Globus pallidus (tissue), 1 donor: ENCODE measurements at regions not wholly inside any gene's neighbourhood (a gene's known extent, or its start where the extent isn't known, plus 50 kb on each side); places are given as distances from the start of the nearest gene placed in this dataset.

ENCODE experiments used
- DNase-seq: peaks from one replicate; pipeline ENCODE4 v3.0.0-alpha.2; 2015; ENCODE audit warnings: low spot score

- DNase-seq, result no peak
Observed at GRCh38 chr17:79470754-79471153, 140.1 kb downstream of the RBFOX3 start.

- no peak for DNase-seq
Observed at GRCh38 chr17:79469646-79470045, 141.2 kb downstream of the RBFOX3 start.

- DNase-seq, result no peak
Observed at GRCh38 chr17:79468183-79468944, 142.5 kb downstream of the RBFOX3 start.

DNA sequence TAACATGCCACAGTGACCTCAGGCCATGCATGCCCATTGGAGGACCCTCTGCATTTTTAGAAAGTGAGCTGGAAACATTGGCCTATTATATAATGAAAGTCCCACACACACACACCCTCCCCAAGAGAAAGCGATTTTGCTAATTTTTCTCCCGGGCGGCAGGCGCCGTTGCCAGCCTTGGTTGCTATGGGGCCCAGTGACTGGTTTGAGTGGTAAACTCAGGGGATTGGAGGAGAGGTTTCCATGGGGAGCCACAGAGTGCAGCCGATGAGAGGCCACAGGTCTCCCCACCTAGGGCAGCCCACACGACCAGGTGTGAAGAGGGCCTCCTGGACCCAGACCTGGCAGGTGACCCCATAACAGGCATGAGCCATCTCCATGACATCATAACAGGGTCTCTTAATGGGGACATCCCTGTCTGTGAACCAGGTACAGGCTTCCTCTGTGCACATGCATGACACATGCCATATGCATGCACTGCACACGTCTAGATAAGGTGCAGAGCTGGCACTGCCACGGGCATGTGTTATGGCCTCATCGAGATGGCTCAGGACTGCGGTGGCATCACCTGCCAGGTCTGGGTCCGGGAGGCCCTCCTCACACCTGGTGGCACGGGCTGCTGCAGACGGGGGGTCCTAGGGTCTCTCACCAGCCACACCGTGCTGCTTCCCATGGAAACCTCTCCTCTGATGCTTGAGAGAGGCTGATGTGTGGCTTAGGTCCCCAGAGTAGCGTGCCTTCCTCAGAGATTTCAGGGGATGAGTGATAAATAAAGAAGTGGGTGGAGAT lies 144.1 kb downstream of the RBFOX3 start:
- no peak for DNase-seq

DNA sequence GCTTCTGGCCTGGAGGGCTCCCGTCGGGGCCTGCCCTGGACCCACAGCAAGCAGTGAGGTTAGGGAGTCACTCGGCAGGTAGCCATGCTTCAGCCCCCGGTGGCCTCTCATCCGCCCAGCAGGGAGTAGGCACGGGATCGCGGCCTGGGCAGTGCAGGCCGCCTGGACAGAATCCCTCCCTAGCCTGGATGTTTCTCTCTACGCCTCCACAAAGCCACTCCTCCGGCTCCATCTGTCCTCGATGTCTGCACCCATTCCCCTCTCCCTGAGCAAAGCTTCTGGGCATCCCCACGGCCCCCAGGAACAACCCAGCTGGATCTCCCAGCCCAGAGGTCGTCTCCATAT lies 145.2 kb downstream of the RBFOX3 start:
- DNase-seq, result no peak

- no peak for DNase-seq
Observed at GRCh38 chr17:79465011-79465680, 145.7 kb downstream of the RBFOX3 start.

DNA sequence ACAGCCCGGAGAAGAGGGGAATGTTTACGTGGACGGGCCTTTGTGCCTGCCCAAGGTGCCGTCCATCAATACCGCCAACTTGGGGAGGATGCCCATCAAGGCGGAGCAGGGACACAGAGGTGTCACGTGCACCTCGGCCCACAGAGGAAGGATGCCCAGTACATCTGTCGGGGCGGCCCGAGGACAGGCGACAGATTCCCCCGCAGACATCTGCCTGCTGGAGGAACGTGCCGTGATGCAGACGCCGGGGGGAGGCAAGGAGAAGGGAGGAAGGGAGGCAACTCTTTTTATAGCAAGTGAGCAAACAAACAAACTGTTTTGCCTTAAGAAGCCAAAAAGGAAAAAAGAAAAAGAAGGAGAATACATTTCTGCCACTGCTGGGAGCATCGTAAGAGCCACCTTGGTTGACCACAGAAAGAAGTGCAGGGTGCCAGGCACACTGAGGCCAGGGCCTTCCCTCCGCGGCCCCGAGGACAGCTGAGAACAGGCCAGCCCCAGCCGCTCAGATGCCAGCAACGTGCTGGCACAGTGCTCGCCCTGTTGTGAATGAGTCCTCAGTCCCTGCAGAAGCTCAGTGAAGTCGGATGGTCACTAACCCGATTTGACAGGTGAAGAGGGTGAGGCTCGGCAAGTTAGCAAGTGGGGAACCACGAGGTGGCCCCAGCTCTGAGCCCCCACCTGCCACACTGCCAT lies 146.4 kb downstream of the RBFOX3 start:
- no peak for DNase-seq

GRCh38 chr17:79463421-79464317 lies 147.2 kb downstream of the RBFOX3 start:
- DNase-seq, result no peak

DNA sequence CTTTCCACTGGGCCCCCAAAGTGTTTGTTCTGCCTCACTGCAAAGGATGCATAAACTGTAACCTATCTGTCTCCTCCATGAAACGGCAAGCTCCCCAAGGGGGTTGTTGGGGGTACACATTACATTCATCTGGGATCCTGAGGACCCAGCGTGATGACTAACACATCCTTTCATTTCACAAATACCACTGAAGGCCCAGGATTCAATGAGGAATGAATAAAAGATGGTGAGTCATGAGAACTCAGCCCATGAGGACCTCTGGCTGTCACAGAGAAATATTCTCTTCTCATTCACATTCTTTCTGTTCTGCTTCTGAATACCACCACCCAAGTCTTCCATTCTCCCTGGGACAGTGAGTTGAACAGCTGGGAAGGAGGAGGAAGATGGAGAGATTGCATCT lies 149.8 kb downstream of the RBFOX3 start:
- no peak for DNase-seq

DNA sequence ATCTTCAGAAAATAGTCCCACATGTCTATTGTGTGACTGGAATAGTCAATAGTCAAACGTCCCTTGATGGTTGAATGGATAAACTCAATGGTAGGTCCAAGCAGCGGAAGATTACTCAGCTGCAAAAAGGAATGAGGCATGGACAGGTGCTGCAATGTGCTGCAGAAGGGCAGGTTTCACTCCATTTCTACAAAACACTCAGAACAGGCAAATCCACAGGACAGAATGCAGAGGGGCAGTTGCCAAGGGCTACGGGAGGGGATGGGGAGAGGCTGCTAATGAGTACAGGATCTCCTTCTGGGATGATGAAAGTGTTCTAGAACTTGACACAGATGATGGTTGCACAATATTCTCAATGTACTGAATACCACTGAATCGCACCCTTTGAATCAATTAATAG lies 151.0 kb downstream of the RBFOX3 start:
- DNase-seq, result no peak

- no peak for DNase-seq
Observed at GRCh38 chr17:79459003-79459655, 151.7 kb downstream of the RBFOX3 start.

- DNase-seq, result no peak
Observed at GRCh38 chr17:79458356-79458755, 152.5 kb downstream of the RBFOX3 start.

- DNase-seq, result no peak
Observed at GRCh38 chr17:79457889-79458288, 153.0 kb downstream of the RBFOX3 start.

- DNase-seq, result no peak
Observed at GRCh38 chr17:79457376-79457775, 153.5 kb downstream of the RBFOX3 start.

GRCh38 chr17:79455636-79456035 lies 155.2 kb downstream of the RBFOX3 start:
- DNase-seq, result no peak

GRCh38 chr17:79454826-79455225 lies 156.0 kb downstream of the RBFOX3 start:
- DNase-seq, result no peak

GRCh38 chr17:79453481-79453880 lies 157.4 kb downstream of the RBFOX3 start:
- no peak for DNase-seq

- no peak for DNase-seq
Observed at GRCh38 chr17:79452706-79453105, 158.1 kb downstream of the RBFOX3 start.

DNA sequence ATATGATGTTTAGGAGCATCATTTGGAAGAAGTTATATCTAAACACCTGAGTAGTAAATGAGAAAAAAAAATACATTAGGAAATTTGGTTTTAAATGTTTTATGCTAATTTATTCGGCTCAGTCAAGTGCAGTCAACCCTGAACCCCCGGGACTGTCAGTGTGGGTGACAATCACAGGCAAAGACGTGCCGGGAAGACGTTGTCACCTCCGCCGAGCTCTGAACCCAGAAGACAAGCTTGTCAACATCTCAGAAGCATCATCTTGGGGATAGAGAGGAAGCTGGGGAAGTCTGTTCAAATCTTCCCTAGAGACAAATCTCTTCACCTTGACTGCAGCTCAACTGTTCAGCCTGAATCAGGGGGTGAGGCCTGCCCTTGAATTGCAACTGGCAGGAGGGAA lies 159.7 kb downstream of the RBFOX3 start:
- no peak for DNase-seq

DNA sequence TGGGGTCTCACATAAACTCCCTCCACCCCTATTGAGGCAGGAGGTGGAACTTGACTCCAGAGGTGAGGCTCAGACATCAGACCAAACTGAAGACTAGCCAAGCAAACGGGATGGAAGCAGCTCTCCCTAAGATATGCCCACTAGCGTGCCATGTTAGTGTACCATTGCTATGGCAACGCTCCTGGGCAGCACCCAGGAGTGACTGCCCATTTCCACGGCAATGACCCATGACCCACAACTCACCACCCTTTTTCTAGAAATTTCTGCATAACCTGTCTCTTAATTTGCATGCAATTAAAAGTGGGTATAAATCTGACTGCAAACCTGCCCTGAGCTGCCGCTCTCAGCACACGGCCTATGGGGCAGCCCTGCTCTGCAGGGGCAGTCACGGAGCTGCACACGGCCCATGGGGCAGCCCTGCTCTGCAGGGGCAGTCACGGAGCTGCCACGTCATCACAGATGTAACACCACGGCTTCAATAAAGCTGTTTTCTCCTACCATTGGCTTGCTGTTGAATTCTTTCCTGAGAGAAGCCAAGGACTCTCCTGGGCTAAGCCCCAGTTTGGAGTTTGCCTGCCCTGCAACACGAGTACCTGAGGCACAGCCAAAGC lies 164.3 kb downstream of the RBFOX3 start:
- no peak for DNase-seq
